H54 (cell line): ENCODE measurements at regions not wholly inside any gene's neighbourhood (a gene's known extent, or its start where the extent isn't known, plus 50 kb on each side); places are given as distances from the start of the nearest gene placed in this dataset.
"Not testable (repeated sequence)": the region's sequence is repeated elsewhere in the genome, so short reads cannot be mapped to it uniquely, and the experiment has no call there.

ENCODE experiments used
- DNase-seq: peaks from one replicate; pipeline ENCODE4 v3.0.0; 2011; ENCODE audit warnings: low spot score, mixed read lengths; ENCODE audit not compliant: insufficient read length
- FAIRE-seq: peaks from 3 replicates; lab custom pipeline; 2011; peaks lifted over from hg19 to GRCh38; lab: Jason Lieb, UNC
- POLR2A ChIP-seq: IDR thresholded peaks from 2 replicates; pipeline ENCODE4 v1.6.1; 2011; ENCODE audit warnings: low read depth, mild to moderate bottlenecking, low read length

DNA sequence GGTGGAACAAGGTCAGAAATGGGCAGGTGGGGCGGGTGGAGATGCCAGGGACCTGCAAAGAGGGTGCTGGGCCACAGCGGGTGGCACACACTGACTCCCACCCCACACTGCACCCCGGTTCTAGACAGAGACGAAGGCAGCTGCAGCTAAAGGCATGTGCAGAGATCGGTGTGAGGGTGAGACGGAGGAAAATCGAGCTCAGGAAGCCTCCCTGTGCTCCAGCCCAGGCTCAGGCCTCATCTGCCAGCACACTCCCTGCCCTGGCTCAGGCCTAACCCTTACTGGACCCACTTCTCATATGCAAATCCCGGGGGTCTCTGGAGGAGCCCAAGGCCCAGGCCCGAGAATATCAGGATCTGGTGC, 130.8 kb upstream of the PPP1R26 start:
- TF ChIP-seq POLR2A, result no peak
- FAIRE-seq, result no peak
- DNase-seq, result no peak

- DNase-seq (no peak), FAIRE-seq (no peak)
- no peak for TF ChIP-seq POLR2A
Measured at GRCh38 chr9:135349212-135350002, 130.2 kb upstream of the PPP1R26 start.

- FAIRE-seq (no peak), DNase-seq (no peak)
- TF ChIP-seq POLR2A, result no peak
Measured at GRCh38 chr9:135350003-135350315, 129.6 kb upstream of the PPP1R26 start.

DNA sequence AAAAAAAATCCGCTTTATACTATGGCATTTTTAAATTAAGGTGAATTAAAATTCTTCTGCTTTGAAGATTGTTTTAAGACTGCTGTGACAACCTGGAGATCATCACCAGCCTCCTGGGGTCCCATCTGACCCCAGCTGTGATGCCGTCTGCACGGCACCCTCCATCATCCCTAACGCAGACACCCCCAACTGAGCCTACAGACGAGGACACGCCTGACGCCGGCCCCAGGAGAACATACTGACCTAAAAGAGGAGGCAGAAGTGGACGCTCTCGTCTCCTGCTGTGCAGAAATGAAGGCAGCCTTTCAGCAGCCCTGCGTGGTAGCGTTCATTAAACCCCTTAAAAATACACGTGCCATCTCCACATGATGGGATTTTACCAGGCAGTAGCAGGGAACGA, 125.6 kb upstream of the PPP1R26 start:
- no peak for TF ChIP-seq POLR2A
- no peak for DNase-seq
- FAIRE-seq, result no peak

- FAIRE-seq (no peak), DNase-seq (no peak)
- TF ChIP-seq POLR2A, result no peak
Measured at GRCh38 chr9:135355521-135356011, 124.0 kb upstream of the PPP1R26 start.

GRCh38 chr9:135356021-135356420, 123.6 kb upstream of the PPP1R26 start:
- no peak for DNase-seq
- no peak for FAIRE-seq
- TF ChIP-seq POLR2A, result no peak

DNA sequence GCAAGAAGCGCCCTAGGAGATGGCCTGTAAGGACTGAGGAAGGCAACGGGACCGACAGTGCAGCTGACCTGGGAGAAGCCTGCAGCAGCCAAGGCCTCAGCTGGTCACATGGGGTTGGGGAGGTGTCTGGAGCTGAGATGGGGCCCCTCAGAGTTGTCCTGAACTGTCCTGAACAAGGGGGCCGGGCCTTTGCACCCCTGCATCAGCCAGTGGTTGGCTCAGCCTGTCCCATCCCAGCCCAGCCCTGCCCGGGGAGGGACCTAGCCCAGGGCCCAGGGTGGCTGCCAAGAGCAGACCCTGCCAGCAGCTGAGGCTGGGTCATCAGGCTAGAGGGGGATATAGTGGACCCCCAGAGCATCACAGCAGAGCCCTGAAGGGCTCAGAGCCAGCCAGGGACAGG, 122.8 kb upstream of the PPP1R26 start:
- no peak for DNase-seq
- no peak for FAIRE-seq
- no peak for TF ChIP-seq POLR2A

GRCh38 chr9:135357863-135358551, 121.6 kb upstream of the PPP1R26 start:
- DNase-seq, result no peak
- no peak for TF ChIP-seq POLR2A
- FAIRE-seq, result no peak

- TF ChIP-seq POLR2A, result no peak
- FAIRE-seq, result no peak
- DNase-seq, result no peak
Measured at GRCh38 chr9:135358552-135358940, 121.0 kb upstream of the PPP1R26 start.

- TF ChIP-seq POLR2A, result no peak
- no peak for DNase-seq
- no peak for FAIRE-seq
Measured at GRCh38 chr9:135359764-135360163, 119.8 kb upstream of the PPP1R26 start.

GRCh38 chr9:135360617-135361016, 119.0 kb upstream of the PPP1R26 start:
- no peak for FAIRE-seq
- no peak for DNase-seq
- no peak for TF ChIP-seq POLR2A

DNA sequence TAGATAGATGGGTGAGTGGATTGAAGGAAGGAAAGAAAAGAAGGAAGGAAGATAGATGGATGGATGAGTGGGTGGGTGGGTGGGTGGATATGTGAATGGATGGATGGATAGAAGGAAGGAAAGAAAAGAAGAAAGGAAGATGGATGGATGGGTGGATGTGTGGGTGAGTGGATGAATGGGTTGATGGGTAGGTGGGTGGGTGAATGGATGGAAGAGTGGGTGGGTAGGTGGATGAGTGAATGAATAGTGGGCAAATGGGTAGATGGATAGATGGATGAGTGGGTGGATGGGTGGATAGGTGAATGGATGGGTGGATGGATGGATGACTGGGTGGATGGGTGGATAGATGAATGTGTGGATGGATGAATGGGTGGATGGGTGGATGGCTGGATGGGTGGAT, 117.9 kb upstream of the PPP1R26 start:
- not testable (repeated sequence) for DNase-seq, FAIRE-seq

- DNase-seq (no peak), FAIRE-seq (no peak)
- TF ChIP-seq POLR2A, result no peak
Measured at GRCh38 chr9:135363596-135363995, 116.0 kb upstream of the PPP1R26 start.

DNA sequence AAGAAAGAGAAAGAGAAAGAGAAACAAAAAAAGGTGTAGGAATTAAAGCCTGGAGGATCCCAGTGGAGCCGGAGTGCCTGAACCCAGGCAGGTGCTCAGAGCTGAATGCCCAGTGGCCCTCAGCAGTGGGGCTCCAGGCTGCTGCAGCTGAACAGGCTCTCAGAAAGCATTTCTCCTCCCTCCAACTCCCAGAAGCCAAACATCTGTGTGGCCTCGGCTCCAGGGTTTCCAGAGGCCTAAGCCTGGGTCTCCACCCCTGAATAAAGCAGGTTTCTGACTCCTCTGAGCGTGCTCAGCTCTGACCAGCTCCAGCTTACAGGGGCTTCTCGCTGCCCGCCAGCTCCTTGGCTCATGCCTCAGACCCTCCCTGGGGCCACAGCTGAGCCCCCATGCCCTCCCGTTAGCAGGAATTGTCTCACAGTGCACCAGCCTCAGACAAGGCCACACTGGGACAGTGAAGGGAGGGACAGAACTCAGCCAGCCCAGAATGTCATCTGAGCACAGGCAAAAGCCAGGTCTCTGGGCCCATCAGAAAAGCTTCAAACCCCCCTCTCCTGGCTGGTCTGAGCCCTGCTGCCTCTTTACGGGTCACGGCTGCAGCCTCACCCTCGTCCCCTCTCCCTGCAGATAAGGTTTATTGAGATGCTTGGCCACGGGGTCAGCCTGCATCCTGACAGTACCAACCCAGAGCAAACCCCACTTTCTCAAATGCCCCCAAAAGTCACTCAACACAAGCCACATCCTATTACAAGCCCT, 114.4 kb upstream of the PPP1R26 start:
- DNase-seq (no peak), FAIRE-seq (no peak)
- no peak for TF ChIP-seq POLR2A
